ENCODE measurements at regions not wholly inside any gene's neighbourhood (a gene's known extent, or its start where the extent isn't known, plus 50 kb on each side); places are given as distances from the start of the nearest gene placed in this dataset.

- H3K9ac ChIP-seq, result no peak overlapping the region
- no peaks in the 10 kb centered on the region for H3K9me2 ChIP-seq
- DNase-seq, result no peak
- H2AFZ ChIP-seq (ENCODE audit: low read depth), result no peak overlapping the region
- H3K27ac ChIP-seq (ENCODE audit: low read depth in 2 of 2, low read length in 1 of 2), result no peak overlapping the region
- H3K4me2 ChIP-seq, result no peak overlapping the region
- ChIA-PET POLR2A (no interaction called here), CTCF (interaction anchor here (0.9 to 1.1 kb wide), 2 partner anchors 10 to 54 kb away, joined by 3 read pairs; no protein-coding TSS in a partner anchor)
- H3K36me3 ChIP-seq (replicated peaks in 1 of 2; ENCODE audit: control insufficient read depth in 1 of 2, insufficient read depth in 2 of 2, low read length in 1 of 2), result peaks cover 0 to 7% of the 10 kb centered on the region in 2 experiments
- no peaks in the 10 kb centered on the region for H3F3A ChIP-seq (replicated peaks; ENCODE audit: insufficient read depth)
- H4K20me1 ChIP-seq (ENCODE audit: insufficient read depth), result no peaks in the 10 kb centered on the region
- TF ChIP-seq ZBTB33 (IDR thresholded peaks at IDR 0.05; ENCODE audit: borderline replicate concordance, low read depth) (no peak), GABPA (IDR thresholded peaks at IDR 0.05; ENCODE audit: low read depth) (no peak), SIN3A (IDR thresholded peaks at IDR 0.05; ENCODE audit: borderline replicate concordance, low read depth, low read length) (no peak), PBX3 (IDR thresholded peaks at IDR 0.05) (no peak), RCOR1 (IDR thresholded peaks at IDR 0.05; ENCODE audit: low read length) (no peak), NRF1 (IDR thresholded peaks at IDR 0.05; ENCODE audit: low read depth, low read length) (no peak), FOXM1 (IDR thresholded peaks at IDR 0.05; ENCODE audit: low read depth) (no peak), MAX (IDR thresholded peaks at IDR 0.05; ENCODE audit: low read depth) (no peak), EP300 (IDR thresholded peaks at IDR 0.05; ENCODE audit: borderline replicate concordance in 1 of 2, low read depth in 1 of 2, low read length in 1 of 2) (no peak), TAF1 (IDR thresholded peaks at IDR 0.05; ENCODE audit: borderline replicate concordance, low read depth, low read length) (no peak), POLR2AphosphoS5 (IDR thresholded peaks at IDR 0.05; ENCODE audit: low read depth, low read length) (no peak), FOXJ3 (CRISPR knock-in tag; IDR thresholded peaks at IDR 0.05) (no peak)
- H3K79me2 ChIP-seq (ENCODE audit: insufficient read depth), result no peaks in the 10 kb centered on the region
- no peaks in the 10 kb centered on the region for H3K9me3 ChIP-seq
- H3K27me3 ChIP-seq (ENCODE audit: insufficient read depth), result no peaks in the 10 kb centered on the region
- WGBS (ENCODE audit: low lambda C conversion rate), result 75% methylated on average over 3 of the region's 3 CpGs
- no peaks in the 10 kb centered on the region; a peak in 1 of 4 replicates for H3K4me1 ChIP-seq (ENCODE audit: control insufficient read depth in 1 of 2, insufficient read depth in 2 of 2, low read depth in 1 of 2, low read length in 1 of 2)
- H3K4me3 ChIP-seq (ENCODE audit: low read depth in 2 of 2, low read length in 1 of 2), result no peak overlapping the region
These were observed 209.2 kb upstream of the TOPAZ1 start for GRCh38 chr3:44032487-44032886.

GRCh38 chr3:44033123-44033522 lies 208.6 kb upstream of the TOPAZ1 start:
- no peaks in the 10 kb centered on the region; a peak in 1 of 4 replicates for H3K4me1 ChIP-seq (ENCODE audit: control insufficient read depth in 1 of 2, insufficient read depth in 2 of 2, low read depth in 1 of 2, low read length in 1 of 2)
- WGBS (ENCODE audit: low lambda C conversion rate), result 88% methylated on average over 2 of the region's 2 CpGs
- ChIA-PET CTCF (interaction anchor here (0.9 to 1.1 kb wide), 3 partner anchors 11 to 165 kb away, joined by 3 read pairs; no protein-coding TSS in a partner anchor), POLR2A (no interaction called here)
- H3K4me3 ChIP-seq (ENCODE audit: low read depth in 2 of 2, low read length in 1 of 2), result no peak overlapping the region
- H3K27ac ChIP-seq (ENCODE audit: low read depth in 2 of 2, low read length in 1 of 2), result no peak overlapping the region
- H2AFZ ChIP-seq (ENCODE audit: low read depth), result no peak overlapping the region
- H3K27me3 ChIP-seq (ENCODE audit: insufficient read depth), result no peaks in the 10 kb centered on the region
- H3K79me2 ChIP-seq (ENCODE audit: insufficient read depth), result no peaks in the 10 kb centered on the region
- no peak for DNase-seq
- no peaks in the 10 kb centered on the region for H3F3A ChIP-seq (replicated peaks; ENCODE audit: insufficient read depth)
- H3K9ac ChIP-seq, result no peak overlapping the region
- H3K9me3 ChIP-seq, result no peaks in the 10 kb centered on the region
- no peak overlapping the region for H3K4me2 ChIP-seq
- peaks cover 0 to 7% of the 10 kb centered on the region in 2 experiments for H3K36me3 ChIP-seq (replicated peaks in 1 of 2; ENCODE audit: control insufficient read depth in 1 of 2, insufficient read depth in 2 of 2, low read length in 1 of 2)
- H3K9me2 ChIP-seq, result no peaks in the 10 kb centered on the region
- no peaks in the 10 kb centered on the region for H4K20me1 ChIP-seq (ENCODE audit: insufficient read depth)
- no peak for TF ChIP-seq RCOR1 (IDR thresholded peaks at IDR 0.05; ENCODE audit: low read length)
- TF ChIP-seq TEAD4 (IDR thresholded peaks at IDR 0.05; ENCODE audit: borderline replicate concordance, insufficient read depth), result no peak
- TF ChIP-seq MAX (IDR thresholded peaks at IDR 0.05; ENCODE audit: low read depth), result no peak
- no peak for TF ChIP-seq RXRA (IDR thresholded peaks at IDR 0.05; ENCODE audit: borderline replicate concordance, low read depth)
- TF ChIP-seq IRF3 (IDR thresholded peaks at IDR 0.05; ENCODE audit: low read depth, low read length), result no peak
- TF ChIP-seq ZBTB33 (IDR thresholded peaks at IDR 0.05; ENCODE audit: borderline replicate concordance, low read depth), result no peak
- no peak for TF ChIP-seq MEF2A (IDR thresholded peaks at IDR 0.05; ENCODE audit: borderline replicate concordance, low read depth)
- TF ChIP-seq RAD21 (IDR thresholded peaks at IDR 0.05; ENCODE audit: low read length), result no peak
- no peak for TF ChIP-seq TAF1 (IDR thresholded peaks at IDR 0.05; ENCODE audit: borderline replicate concordance, low read depth, low read length)
- no peak for TF ChIP-seq CHD2 (IDR thresholded peaks at IDR 0.05; ENCODE audit: low read length, partially characterized antibody)
- no peak for TF ChIP-seq CTCF (IDR thresholded peaks at IDR 0.05)
